HG03025 (cell line): ENCODE measurements at regions not wholly inside any gene's neighbourhood (a gene's known extent, or its start where the extent isn't known, plus 50 kb on each side); places are given as distances from the start of the nearest gene placed in this dataset.
"Not testable (repeated sequence)": the region's sequence is repeated elsewhere in the genome, so short reads cannot be mapped to it uniquely, and the experiment has no call there.

Experiments
- ATAC-seq: cut with Tn5 transposase; IDR thresholded peaks from one replicate; pipeline ENCODE4 v1.9.1; 2021; ENCODE audit warnings: mild to moderate bottlenecking, moderate library complexity; ENCODE audit not compliant: unreplicated experiment, low FRiP score

DNA sequence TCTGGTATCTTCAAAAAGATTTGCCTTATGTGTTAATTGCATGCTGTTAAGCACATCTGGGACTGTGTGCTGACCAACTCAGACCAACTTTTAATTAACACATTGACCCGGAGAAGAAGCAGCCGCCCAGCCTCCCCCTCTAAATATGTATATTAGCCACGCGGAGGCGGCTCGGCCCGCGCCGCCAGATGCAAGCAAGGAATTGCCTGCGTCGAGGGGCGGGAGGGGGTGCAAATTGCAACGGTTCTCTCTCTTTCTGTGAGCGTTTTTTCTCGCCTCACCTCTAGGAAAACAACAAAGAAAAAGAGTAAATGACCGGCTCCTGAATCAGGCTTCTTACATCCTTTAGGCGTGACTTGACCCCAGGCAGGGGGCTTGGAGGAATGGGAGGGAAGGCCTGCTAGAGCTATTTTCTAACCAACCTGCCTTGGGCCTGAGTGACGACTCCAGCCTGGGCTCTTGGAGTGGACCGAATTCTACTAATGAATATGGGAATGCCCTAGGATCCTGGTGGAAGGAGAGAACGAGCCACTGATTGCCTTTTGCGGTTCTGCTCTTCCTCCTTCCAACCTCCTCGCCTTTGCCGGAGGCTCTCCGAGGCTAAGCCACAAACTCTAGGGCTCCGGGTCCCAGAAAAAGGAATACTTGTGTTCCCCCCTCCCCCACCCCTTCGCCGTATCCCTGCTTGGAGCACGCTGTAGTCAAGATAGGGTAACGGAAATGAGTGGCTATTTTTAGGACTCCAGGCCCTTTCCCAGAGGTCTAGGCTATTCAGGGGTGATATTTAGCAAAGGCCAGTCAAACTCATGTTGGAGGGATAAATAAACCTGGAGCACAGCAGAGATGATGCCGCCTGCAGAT lies 417.0 kb upstream of the ESRRG start:
- no peak for ATAC-seq

- ATAC-seq = no peak
Measured at GRCh38 chr1:217139513-217139912, 416.3 kb upstream of the ESRRG start.

GRCh38 chr1:217138799-217139466 lies 415.7 kb upstream of the ESRRG start:
- ATAC-seq = no peak

DNA sequence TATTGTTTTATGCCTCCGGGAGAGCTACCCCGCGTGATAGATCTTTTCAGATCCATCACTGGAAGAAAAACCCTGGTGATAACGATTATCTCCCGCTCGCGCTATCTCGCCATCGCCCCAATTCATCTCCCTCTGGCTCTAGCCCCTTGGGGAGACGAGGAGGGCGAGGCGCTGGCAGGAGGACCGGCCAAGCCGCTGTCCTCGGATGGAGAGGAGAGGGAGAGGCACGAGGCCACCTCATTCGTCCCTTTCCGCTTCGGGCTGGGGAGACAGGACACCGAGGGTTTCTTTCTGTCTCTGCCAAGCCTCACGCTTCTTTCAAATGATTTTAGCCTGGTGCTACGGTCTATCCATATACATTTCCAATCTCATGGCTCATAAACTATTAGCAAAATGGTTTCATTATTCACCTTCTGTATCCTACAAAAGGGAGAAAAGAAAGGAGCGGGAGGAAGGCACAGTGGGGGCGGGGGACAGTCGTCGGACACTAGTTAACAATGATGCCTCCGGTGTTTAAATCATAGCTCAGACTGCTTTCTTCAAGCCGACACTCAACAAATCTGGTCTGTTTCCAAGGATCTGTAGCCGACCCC lies 415.0 kb upstream of the ESRRG start:
- no peak for ATAC-seq

DNA sequence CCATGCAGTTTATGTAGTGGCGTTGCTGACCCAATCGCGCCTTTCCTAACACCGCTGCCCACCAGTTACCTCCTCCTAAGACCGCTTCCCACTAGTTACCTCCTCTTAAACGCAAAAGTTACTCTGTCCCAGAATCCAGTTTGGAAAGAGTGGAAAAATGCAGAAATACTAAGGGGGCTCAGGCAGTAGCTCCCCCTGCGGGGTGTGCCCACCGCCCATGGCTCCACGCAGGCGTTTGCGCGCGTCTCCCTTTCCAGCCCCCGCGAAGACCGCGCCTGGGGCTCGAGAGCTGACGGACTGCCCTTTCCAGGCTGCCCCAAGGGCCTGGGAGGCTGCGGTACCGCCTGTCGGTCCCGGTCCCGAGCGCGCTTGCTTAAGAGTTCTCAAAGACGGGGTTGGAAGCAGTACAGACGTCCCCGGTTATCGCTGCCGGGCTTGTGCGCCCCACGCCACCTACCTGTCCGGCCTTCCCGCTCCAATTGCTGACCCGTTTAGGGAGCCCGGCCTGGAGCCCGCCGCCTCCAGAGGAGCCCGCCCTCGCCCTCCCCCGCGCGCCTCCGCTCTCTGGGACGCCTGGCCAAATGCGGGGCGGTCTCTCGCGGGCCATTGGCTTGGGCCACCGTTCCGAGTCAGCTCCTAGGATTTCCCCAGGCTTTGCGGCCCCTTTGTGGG lies 414.1 kb upstream of the ESRRG start:
- ATAC-seq = no peak

GRCh38 chr1:217136895-217137205 lies 413.6 kb upstream of the ESRRG start:
- no peak for ATAC-seq

DNA sequence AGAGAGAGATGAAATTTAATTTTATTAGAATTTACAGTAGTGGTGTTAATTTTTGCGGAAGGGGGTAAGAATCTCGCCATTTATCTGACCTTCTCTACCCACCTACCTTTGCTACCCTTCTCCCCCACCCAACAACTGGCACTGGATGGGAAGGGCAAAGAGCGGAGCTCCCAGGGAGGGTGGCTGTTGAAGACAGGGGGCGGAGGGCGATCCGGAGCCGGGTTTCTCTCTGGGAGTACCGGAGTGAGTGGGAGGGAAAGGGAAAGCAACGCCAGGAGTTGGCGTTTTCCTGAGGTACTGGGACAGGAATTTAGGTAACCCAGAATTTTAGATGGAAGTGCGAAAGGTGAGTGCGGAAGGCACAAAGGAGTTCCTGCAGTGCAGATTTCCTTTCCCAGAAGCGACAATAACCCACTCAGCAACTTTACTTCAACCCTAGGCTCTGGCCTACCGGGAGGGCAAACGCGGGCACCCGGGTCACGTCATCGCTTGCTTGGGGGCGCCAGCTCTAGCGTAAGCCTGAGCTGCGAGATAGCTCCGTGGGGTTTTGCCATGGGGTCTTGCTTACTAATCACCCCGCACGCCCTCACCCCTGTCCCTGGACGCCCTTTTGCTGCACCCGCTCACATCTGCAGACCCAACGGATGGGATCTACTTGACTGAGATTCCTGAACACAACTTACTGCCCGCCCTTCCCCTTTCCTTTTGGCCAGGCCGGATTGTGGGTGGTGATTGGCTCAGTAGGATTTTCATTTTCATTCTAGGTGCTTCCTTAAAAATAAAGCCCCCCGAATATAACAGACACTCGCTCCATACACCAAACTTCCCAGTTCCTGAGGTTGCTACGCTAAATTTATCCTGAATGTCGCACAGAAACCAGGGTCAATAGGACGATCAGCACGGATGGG lies 413.0 kb upstream of the ESRRG start:
- no peak for ATAC-seq

GRCh38 chr1:217135569-217135915 lies 412.3 kb upstream of the ESRRG start:
- no peak for ATAC-seq

DNA sequence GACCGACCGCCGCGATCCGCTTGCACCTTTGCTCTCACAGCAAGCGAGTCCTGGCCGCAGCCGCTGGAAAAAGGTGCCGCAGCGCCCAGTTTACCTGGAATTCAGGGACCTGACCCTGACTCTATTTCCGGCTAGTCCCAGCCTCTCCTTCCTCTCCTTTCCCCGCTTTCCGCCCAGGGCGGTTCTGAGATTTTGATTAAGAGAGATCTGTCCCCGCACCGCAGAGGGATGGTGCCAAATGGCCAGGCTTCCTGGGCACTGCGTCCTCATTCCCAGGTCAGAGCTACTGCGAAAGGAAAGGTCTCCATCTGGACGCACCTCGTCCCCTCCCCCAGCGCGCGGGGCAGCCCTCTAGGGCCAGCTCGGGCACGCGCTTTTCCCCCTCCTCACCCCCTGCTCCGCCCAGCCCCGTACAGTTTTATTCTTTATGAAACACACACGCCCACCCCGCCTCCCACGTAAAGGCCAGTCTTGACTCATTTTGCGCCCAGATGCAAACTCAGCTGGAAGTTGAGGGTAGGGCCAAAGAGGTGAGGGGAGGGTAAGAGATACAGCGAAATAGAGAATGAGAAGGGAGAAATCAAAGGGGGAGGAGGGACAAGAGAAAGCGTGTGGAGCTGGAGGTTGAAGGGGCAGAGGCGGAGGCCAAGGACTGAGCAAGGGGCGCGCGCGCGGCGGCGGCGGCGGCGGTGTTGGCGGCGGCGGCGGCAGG lies 411.8 kb upstream of the ESRRG start:
- peak; percentile 55 for ATAC-seq

- no peak for ATAC-seq
Measured at GRCh38 chr1:217133958-217134856, 411.0 kb upstream of the ESRRG start.

GRCh38 chr1:217133092-217133491 lies 409.9 kb upstream of the ESRRG start:
- ATAC-seq = no peak

- not testable (repeated sequence) for ATAC-seq
Measured at GRCh38 chr1:217123340-217123739, 400.1 kb upstream of the ESRRG start.

DNA sequence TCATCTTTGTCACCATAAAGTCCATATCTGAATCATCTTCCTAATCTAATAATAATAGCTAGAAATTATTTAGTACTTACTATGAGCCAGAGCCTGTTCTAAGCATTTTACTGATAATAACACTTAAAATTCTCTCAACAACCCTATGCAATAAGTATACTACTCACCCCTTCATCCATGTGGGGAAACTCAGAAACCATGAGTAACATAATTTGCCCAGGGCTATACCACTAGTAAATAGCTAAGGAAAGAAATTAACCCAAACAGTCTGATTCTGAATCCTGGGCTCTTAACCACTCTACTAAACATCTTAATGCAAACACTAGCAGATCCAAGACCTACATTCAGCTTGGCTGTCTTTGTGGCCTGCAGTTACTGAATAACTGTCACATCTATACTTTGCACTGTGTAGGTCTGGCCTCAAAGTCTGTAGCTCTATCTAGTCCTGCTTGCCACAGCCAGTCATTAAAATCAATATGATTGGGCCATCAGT lies 394.8 kb upstream of the ESRRG start:
- no peak for ATAC-seq

DNA sequence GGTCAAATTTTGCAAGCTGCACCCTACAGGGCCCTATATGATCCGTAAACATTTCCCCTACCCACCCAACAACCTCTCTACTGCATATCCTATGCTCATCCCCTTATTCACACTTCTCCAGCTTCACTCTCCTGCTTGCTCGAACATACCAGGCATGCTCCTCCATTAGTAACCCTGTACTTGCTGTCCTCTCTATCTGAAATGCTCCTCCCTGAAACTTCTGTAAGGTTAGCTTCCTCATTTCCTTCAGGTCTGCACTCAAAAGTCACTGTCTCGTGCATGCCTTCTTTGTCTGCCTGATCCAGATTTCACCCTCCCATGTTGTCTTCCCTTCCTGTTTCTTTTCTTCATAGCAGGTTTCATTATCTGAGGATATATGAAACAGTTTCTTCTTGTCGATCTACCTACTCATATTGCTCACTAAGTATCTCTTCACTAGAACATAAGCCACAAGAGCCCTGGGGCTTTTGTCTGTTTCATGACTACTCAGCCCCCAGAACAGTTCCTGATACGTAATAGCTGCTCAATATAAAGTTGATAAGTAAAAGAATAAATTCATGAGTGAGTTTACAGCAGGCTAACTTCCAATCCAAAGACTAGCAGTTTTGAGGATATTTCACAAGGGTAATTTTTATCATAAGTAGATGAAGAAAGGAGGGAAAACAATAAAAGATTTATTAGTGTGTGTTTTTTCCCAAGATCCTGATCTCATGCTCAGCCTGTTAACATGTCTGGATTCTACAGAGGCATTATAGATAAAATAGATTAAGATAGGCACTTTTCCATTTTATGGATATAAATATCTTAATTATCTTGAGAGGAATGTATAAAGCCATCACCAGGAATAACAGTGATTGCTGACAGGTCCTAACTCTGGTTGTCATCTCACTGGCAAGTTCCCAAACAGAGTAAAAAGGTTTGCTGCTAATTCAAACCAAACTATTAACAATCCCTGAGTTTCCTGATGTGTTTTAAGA lies 392.5 kb upstream of the ESRRG start:
- no peak for ATAC-seq

- ATAC-seq = no peak
Measured at GRCh38 chr1:217109928-217110327, 386.7 kb upstream of the ESRRG start.

- ATAC-seq = no peak
Measured at GRCh38 chr1:217106231-217106901, 383.1 kb upstream of the ESRRG start.

- ATAC-seq = no peak
Measured at GRCh38 chr1:217105437-217105836, 382.2 kb upstream of the ESRRG start.
